Panc1 (cell line): ENCODE measurements at regions not wholly inside any gene's neighbourhood (a gene's known extent, or its start where the extent isn't known, plus 50 kb on each side); places are given as distances from the start of the nearest gene placed in this dataset.

Experiments
- ATAC-seq: fragments of 200-7000 bp; cut with Tn5 transposase; 2 replicates; pipeline ENCODE4 v1.9.1; 2020; ENCODE audit warnings: mild to moderate bottlenecking, moderate library complexity
- BruUV-seq: library from RNA; stranded (reverse); fragments of 400-500 nt; replicated peaks from 2 replicates; lab custom pipeline; 2021; lab: Mats Ljungman, UMichigan
- CTCF ChIA-PET: fragments of 300-600 bp; sonication (Branson Sonifier 250); formaldehyde crosslinking; loops from one replicate; lab custom pipeline; 2022; ENCODE audit warnings: antibody characterized with exemption; lab: Charles Lee
- POLR2A ChIA-PET: fragments of 300-600 bp; sonication (Branson Sonifier 250); formaldehyde crosslinking; loops from one replicate; lab custom pipeline; 2022; ENCODE audit warnings: antibody characterized with exemption; lab: Charles Lee
- DNase-seq: peaks from one replicate; pipeline ENCODE4 v3.0.0-alpha.2; 2010; ENCODE audit warnings: low read depth, low spot score
- H3K27ac ChIP-seq: 2 replicates; pipeline ENCODE4 v1.5.1; 2011; ENCODE audit warnings: mild to moderate bottlenecking, low read length, inconsistent platforms
- H3K27me3 ChIP-seq: fragments of 200-500 bp; sonication (Bioruptor generic); 2 replicates; pipeline ENCODE4 v1.6.0; 2014; ENCODE audit warnings: low read length, inconsistent platforms; ENCODE audit not compliant: control insufficient read depth, insufficient read depth
- H3K36me3 ChIP-seq: fragments of 200-500 bp; sonication (Bioruptor generic); 2 replicates; pipeline ENCODE4 v1.5.1; 2014; ENCODE audit warnings: inconsistent platforms, mild to moderate bottlenecking, low read length, moderate library complexity; ENCODE audit not compliant: control insufficient read depth, insufficient read depth
- H3K4me1 ChIP-seq: 2 replicates; pipeline ENCODE4 v1.5.1; 2011; ENCODE audit warnings: inconsistent platforms, mild to moderate bottlenecking, low read length, moderate library complexity; ENCODE audit not compliant: control insufficient read depth, insufficient read depth
- H3K4me3 ChIP-seq, 2 experiments: 2 replicates each; pipeline ENCODE4 v1.5.1; 2011 to 2012; ENCODE audit warnings: low read depth in 2 of 2, low read length in 2 of 2, mild to moderate bottlenecking in 2 of 2, inconsistent platforms in 1 of 2, moderate library complexity in 1 of 2
- H3K9me3 ChIP-seq: fragments of 200-500 bp; sonication (Bioruptor generic); 2 replicates; pipeline ENCODE4 v1.5.1; 2014; ENCODE audit warnings: low read depth, mild to moderate bottlenecking, inconsistent platforms, low read length, moderate library complexity; ENCODE audit not compliant: control insufficient read depth, insufficient read depth
- CTCF ChIP-seq: fragments of 450-650 bp; IDR thresholded peaks from 2 replicates; pipeline ENCODE4 v1.5.1; 2017; ENCODE audit warnings: mild to moderate bottlenecking
- POLR2AphosphoS5 ChIP-seq: IDR thresholded peaks from 2 replicates; pipeline ENCODE4 v1.6.1; 2012; ENCODE audit warnings: mild to moderate bottlenecking, low read depth, low read length, moderate library complexity
- REST ChIP-seq, 2 experiments: IDR thresholded peaks; 2 replicates each; pipeline ENCODE4 v1.6.1; 2011 to 2012; ENCODE audit warnings: low read depth in 2 of 2, control low read depth in 1 of 2, low read length in 1 of 2, mild to moderate bottlenecking in 1 of 2, moderate library complexity in 1 of 2; ENCODE audit not compliant: insufficient read depth in 1 of 2
- SIN3A ChIP-seq: IDR thresholded peaks from 2 replicates; pipeline ENCODE4 v1.6.1; 2012; ENCODE audit warnings: low read depth, mild to moderate bottlenecking, low read length, moderate library complexity, borderline replicate concordance; ENCODE audit not compliant: insufficient read depth
- TCF7L2 ChIP-seq: IDR thresholded peaks from 2 replicates; pipeline ENCODE4 v1.6.1; 2011; ENCODE audit warnings: mild to moderate bottlenecking, low read depth, low read length, inconsistent platforms
- in situ Hi-C: cut with HindIII; loops from 2 replicates; pipeline ENCODE4 v1.10.0; 2016; ENCODE audit warnings: low sequenced_read_pairs, low pct_unique_long_range_greater_than_20kb
- intact Hi-C: fragments of 100-400 bp; cut with micrococcal nuclease; formaldehyde crosslinking; loops from one replicate; pipeline ENCODE4 v1.10.0; 2022; ENCODE audit not compliant: unreplicated experiment

- H3K4me1 ChIP-seq = no peaks in the 10 kb centered on the region
- TF ChIP-seq REST (IDR thresholded peaks at IDR 0.05; ENCODE audit: insufficient read depth in 1 of 2, low read depth in 2 of 2, low read length in 1 of 2) (no peak), CTCF (no peak), SIN3A (no peak), TCF7L2 (no peak), POLR2AphosphoS5 (no peak)
- intact Hi-C loops (no loop called here), in situ Hi-C loops (no loop called here)
- H3K9me3 ChIP-seq = no peaks in the 10 kb centered on the region
- H3K36me3 ChIP-seq = no peaks in the 10 kb centered on the region
- no peak overlapping the region for H3K4me3 ChIP-seq
- no peaks in the 10 kb centered on the region for H3K27me3 ChIP-seq
- ATAC-seq (no peak), DNase-seq (no peak)
- CTCF ChIA-PET = no interaction called here
- no TSS peak for BruUV-seq
- POLR2A ChIA-PET = no interaction called here
- H3K27ac ChIP-seq = no peak overlapping the region
Measured at GRCh38 chr12:105960319-105961083, 178.3 kb downstream of the NUAK1 start.

GRCh38 chr12:105961821-105962671 is 176.7 kb downstream of the NUAK1 start:
- no peak for ATAC-seq
- Histone ChIP-seq H3K27ac (no peak overlapping the region), H3K36me3 (no peaks in the 10 kb centered on the region), H3K9me3 (no peaks in the 10 kb centered on the region), H3K4me3 (no peak overlapping the region), H3K4me1 (no peaks in the 10 kb centered on the region), H3K27me3 (no peaks in the 10 kb centered on the region)
- no peak for DNase-seq
- intact Hi-C loops (no loop called here), in situ Hi-C loops (no loop called here)
- CTCF ChIA-PET = no interaction called here
- POLR2A ChIA-PET = no interaction called here
- no peak for TF ChIP-seq POLR2AphosphoS5
- TF ChIP-seq REST (IDR thresholded peaks at IDR 0.05; ENCODE audit: insufficient read depth in 1 of 2, low read depth in 2 of 2, low read length in 1 of 2) = no peak
- TF ChIP-seq SIN3A = no peak
- no peak for TF ChIP-seq TCF7L2
- no peak for TF ChIP-seq CTCF
- no TSS peak for BruUV-seq
